ENCODE measurements at regions not wholly inside any gene's neighbourhood (a gene's known extent, or its start where the extent isn't known, plus 50 kb on each side); places are given as distances from the start of the nearest gene placed in this dataset.

DNA sequence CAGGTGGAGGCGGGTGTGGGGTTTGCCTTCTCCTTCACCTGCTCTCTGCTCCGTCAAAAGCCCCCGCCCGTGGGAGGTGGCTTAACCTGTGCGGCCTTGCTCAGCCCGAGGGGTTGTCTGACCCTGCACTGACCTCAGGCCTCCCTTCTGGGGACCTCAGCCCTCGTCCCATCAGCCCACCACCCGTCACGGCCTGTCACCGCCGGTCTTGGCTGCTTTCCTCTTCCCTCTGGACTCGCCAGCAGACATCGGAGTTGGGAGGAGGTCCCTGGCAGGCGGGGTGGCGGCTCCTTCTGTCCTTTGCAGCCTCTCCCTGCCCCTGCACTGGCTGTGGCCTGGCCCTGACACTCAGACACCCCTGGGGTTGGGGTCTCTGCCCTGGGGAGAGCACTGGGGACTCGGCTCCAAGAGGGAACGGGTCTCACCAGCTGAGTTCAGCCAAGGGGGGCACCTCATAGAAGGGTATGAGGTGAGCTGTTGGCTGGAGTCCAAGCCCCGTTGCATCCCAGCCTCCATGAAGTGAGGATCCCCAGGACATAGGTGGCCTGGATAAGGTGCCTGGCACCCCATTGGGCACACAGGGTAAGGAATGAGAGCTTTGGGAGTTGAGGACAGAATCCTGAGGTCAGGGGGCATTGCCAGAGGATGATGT, 999.6 kb downstream of the BRD1 start:
- TF ChIP-seq, protein P1, sequence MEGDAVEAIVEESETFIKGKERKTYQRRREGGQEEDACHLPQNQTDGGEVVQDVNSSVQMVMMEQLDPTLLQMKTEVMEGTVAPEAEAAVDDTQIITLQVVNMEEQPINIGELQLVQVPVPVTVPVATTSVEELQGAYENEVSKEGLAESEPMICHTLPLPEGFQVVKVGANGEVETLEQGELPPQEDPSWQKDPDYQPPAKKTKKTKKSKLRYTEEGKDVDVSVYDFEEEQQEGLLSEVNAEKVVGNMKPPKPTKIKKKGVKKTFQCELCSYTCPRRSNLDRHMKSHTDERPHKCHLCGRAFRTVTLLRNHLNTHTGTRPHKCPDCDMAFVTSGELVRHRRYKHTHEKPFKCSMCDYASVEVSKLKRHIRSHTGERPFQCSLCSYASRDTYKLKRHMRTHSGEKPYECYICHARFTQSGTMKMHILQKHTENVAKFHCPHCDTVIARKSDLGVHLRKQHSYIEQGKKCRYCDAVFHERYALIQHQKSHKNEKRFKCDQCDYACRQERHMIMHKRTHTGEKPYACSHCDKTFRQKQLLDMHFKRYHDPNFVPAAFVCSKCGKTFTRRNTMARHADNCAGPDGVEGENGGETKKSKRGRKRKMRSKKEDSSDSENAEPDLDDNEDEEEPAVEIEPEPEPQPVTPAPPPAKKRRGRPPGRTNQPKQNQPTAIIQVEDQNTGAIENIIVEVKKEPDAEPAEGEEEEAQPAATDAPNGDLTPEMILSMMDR (IDR thresholded peaks at IDR 0.05): no peak
- Histone ChIP-seq H3K4me3 (no peak overlapping the region), H3K36me3 (no peaks in the 10 kb centered on the region), H3K9me3 (peaks cover 0 to 33% of the 10 kb centered on the region in 2 donors), H3K27ac (no peak overlapping the region), H3K27me3 (no peaks in the 10 kb centered on the region), H3K4me1 (no peaks in the 10 kb centered on the region)
- DNase-seq (ENCODE audit: low spot score): no peak

DNA sequence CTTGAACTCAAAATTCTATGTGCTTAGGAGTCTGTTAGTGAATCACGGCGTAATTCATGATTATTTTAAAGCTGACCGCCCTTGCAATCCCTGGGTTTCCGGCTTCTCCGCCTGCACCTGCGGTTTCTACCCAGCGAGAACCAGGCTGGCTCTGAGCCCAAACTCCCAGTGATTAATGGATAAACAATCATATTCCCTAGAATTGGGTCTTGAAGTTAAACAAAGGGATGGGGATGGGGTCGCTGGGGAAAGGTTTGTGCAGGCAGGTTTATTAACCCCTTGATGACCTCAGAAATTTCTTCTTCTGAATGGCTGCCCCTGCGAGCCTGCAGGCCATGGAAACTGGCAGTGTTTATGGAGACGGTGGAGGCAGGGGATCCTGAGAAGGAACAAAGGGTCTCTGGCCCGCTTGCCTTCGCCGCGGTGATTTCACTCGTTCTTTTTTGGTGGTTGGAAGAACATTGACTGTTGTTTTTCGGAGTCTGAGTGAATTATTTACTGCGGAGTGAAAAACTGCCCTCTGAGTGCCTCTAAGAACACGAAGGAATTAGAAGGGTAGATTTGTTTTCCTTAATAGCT, 1000.3 kb downstream of the BRD1 start:
- Histone ChIP-seq H3K9me3 (peaks cover 0 to 28% of the 10 kb centered on the region in 2 donors), H3K4me3 (no peak overlapping the region), H3K4me1 (no peaks in the 10 kb centered on the region), H3K27ac (no peak overlapping the region), H3K27me3 (no peaks in the 10 kb centered on the region), H3K36me3 (no peaks in the 10 kb centered on the region)
- TF ChIP-seq, protein P1 (IDR thresholded peaks at IDR 0.05): no peak
- DNase-seq (ENCODE audit: low spot score): no peak

GRCh38 chr22:48826546-48826945, 1001.1 kb downstream of the BRD1 start:
- Histone ChIP-seq H3K36me3 (no peaks in the 10 kb centered on the region), H3K27ac (no peak overlapping the region), H3K9me3 (peaks cover 0 to 20% of the 10 kb centered on the region in 2 donors), H3K4me1 (no peaks in the 10 kb centered on the region), H3K27me3 (no peaks in the 10 kb centered on the region), H3K4me3 (no peak overlapping the region)
- TF ChIP-seq, protein P1 (IDR thresholded peaks at IDR 0.05): no peak
- DNase-seq (ENCODE audit: low spot score): no peak

DNA sequence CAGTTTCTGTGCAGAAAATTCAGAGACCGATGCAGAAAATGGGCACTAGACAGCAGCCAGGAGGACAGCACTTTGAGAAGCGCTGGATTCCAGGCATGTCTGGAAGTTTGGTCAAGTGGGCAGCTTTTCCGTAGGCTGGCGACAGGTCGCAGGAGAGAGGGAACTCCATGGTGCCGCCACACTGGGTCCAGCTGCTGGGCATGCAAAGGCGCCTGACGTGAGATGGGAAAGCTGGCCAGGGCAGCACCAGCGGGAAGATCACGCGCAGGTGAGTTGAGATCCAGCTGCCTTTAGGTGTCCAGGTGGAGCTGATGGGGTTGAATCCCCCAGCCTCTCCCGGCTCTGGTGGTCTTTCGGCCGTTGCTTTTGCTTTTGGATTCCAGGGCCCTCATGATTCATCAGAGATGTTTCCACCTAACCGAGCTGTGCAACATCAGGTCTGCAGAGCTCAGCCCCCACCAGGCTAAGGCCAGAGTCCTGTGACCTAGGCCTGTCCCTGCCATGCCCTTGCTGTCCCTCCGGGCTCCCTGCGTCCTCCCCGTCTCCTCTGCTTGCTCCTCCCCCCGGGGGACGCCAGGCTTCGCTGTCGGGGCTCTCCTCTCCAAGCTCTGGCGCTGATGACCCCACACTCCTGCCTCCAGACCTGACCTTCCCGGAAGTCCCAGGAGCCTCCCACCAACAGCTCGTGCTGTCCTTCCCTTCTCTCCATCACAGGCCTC, 1001.7 kb downstream of the BRD1 start:
- no peak for DNase-seq (ENCODE audit: low spot score)
- Histone ChIP-seq H3K4me3 (no peak overlapping the region), H3K27me3 (no peaks in the 10 kb centered on the region), H3K36me3 (no peaks in the 10 kb centered on the region), H3K4me1 (no peaks in the 10 kb centered on the region), H3K9me3 (peaks cover 0 to 14% of the 10 kb centered on the region in 2 donors), H3K27ac (no peak overlapping the region)
- TF ChIP-seq, protein P1 (IDR thresholded peaks at IDR 0.05): no peak

- TF ChIP-seq, protein P1 (IDR thresholded peaks at IDR 0.05): no peak
- no peak overlapping the region for H3K4me3 ChIP-seq
- no peaks in the 10 kb centered on the region for H3K36me3 ChIP-seq
- no peaks in the 10 kb centered on the region for H3K27me3 ChIP-seq
- DNase-seq (ENCODE audit: low spot score): no peak
- no peak overlapping the region for H3K27ac ChIP-seq
- H3K9me3 ChIP-seq: peaks cover 0 to 4% of the 10 kb centered on the region in 2 donors
- no peaks in the 10 kb centered on the region for H3K4me1 ChIP-seq
Observed at GRCh38 chr22:48824712-48825651, 1002.7 kb downstream of the BRD1 start.

Data from right atrium auricular region (tissue), 2 donors.